ENCODE measurements at regions not wholly inside any gene's neighbourhood (a gene's known extent, or its start where the extent isn't known, plus 50 kb on each side); places are given as distances from the start of the nearest gene placed in this dataset.

DNA sequence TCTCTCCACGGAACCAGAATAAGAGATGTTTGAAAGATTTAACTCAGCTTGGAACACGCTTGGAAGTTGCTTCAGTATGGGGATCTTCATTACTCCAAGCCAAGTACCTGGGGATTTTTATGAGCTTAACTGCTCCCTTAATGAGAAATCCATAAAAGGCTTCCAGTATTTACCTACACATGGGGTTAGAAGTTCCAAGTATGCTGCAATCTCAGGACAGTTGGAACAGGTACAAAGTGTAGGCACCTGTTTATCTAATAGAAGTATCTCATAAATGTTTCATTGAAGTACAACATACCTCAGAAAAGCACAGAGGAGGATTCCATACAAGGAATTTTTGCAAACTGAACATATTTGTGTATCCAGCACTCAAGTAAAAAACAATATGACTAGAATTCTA is 161.6 kb upstream of the PIRT start:
- H3K4me3 ChIP-seq (ENCODE audit: control insufficient read depth, low read depth, low read length), result no peak overlapping the region
- DNase-seq (ENCODE audit: low read depth), result no peak
- TF ChIP-seq, protein P1, sequence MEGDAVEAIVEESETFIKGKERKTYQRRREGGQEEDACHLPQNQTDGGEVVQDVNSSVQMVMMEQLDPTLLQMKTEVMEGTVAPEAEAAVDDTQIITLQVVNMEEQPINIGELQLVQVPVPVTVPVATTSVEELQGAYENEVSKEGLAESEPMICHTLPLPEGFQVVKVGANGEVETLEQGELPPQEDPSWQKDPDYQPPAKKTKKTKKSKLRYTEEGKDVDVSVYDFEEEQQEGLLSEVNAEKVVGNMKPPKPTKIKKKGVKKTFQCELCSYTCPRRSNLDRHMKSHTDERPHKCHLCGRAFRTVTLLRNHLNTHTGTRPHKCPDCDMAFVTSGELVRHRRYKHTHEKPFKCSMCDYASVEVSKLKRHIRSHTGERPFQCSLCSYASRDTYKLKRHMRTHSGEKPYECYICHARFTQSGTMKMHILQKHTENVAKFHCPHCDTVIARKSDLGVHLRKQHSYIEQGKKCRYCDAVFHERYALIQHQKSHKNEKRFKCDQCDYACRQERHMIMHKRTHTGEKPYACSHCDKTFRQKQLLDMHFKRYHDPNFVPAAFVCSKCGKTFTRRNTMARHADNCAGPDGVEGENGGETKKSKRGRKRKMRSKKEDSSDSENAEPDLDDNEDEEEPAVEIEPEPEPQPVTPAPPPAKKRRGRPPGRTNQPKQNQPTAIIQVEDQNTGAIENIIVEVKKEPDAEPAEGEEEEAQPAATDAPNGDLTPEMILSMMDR (conservative IDR thresholded peaks at IDR 0.05; ENCODE audit: control insufficient read depth, insufficient read depth, low read depth, low read length), result no peak

DNA sequence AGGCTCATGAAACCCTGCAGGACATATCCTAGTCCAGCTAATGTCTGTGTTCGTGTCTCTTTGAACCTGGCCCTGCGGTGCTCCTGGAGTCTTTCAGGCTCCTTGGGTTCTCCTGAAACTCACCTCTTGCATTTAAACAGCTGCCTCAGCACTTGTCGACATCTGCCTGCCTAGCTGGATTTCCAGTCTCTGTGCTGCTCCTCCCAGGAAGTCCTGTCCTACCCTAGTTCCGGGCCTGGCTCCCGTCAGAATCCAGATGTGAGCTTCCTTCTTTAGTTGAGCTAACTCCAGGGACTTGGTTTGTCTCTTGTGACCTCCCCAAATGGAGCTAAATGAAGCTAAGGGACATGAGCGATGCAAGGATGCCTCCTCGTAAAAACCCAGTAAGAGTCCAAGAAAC is 155.2 kb upstream of the PIRT start:
- DNase-seq (ENCODE audit: low read depth), result no peak
- TF ChIP-seq, protein P1 (conservative IDR thresholded peaks at IDR 0.05; ENCODE audit: control insufficient read depth, insufficient read depth, low read depth, low read length), result no peak

DNA sequence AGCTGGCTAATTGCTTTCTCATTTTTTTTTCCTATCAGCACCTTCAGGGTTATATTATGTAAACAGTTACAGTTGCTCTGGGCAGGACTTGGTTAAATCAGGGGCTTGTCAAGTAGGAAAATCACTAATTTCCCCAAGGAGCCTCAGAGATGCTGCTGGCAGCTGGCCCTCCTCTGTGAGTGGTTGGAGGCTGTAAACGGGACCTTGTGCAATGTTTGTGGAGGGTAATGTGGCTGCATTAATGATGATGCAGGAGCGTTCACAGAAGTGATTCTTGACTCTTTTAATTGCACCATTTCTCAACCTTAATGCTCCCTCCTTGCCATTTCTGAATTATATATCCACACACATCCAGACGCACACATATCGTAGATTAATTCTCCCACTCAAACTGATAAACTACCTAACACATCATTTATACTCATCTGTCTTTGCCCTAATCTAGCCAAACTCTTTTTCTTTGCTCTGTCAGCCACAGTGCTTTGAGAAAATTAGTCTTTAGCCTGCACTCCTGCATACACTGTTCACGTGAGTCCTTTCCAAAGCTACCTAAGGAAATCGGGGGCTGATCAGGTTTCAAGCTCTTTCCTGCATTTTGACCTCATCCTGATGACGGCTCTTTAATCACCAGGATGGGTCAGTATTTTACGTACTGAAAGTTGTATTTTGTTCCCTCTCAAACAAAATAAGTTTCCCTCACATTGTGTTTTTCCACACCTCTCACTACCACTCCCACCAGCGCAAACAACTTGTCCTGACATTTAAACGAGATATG is 154.4 kb upstream of the PIRT start:
- no peak overlapping the region for H3K4me3 ChIP-seq (ENCODE audit: control insufficient read depth, low read depth, low read length)
- no peak for DNase-seq (ENCODE audit: low read depth)
- TF ChIP-seq, protein P1 (conservative IDR thresholded peaks at IDR 0.05; ENCODE audit: control insufficient read depth, insufficient read depth, low read depth, low read length), result no peak

More for the DNA sequence above, 155.2 kb upstream of the PIRT start:
- no peak overlapping the region for H3K4me3 ChIP-seq (ENCODE audit: control insufficient read depth, low read depth, low read length)

DNA sequence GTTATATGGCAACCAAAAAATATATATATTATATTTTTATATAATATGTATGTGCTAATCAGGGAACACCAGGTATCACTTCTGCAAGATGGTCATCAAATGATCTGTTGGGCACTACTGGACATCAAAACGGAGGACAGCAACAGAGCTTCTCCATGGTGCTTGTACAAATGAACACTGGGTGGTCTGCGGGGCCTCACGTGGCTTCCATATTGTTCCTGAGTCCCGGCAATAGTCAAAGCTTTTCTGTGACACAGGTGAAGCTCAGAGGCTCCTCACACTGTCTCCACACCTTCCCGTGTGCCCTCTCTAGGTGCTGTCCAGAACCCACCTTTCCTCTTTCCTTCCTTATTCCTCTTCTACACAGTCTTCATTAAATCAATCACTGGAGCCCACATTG is 149.9 kb upstream of the PIRT start:
- TF ChIP-seq, protein P1 (conservative IDR thresholded peaks at IDR 0.05; ENCODE audit: control insufficient read depth, insufficient read depth, low read depth, low read length), result no peak
- no peak for DNase-seq (ENCODE audit: low read depth)
- no peak overlapping the region for H3K4me3 ChIP-seq (ENCODE audit: control insufficient read depth, low read depth, low read length)

DNA sequence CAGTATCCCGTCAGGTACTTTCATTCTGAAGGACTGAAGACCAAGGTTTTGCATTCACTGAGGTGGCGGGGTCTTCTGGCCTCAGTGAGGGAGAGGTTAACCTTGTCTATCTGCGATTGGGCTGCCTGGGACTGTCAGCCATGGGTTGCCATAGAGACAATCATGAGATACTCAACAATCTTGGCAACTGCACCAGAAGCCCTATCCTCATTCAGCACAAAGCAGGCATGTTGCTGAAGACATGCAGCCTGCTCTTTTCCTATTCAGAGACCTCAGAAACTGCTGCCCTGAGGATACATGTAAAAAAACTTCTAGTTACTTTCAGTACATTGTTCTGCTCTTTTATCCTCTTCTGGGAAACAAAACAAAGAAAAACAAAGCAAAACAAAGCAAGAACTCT is 146.3 kb upstream of the PIRT start:
- no peak overlapping the region for H3K4me3 ChIP-seq (ENCODE audit: control insufficient read depth, low read depth, low read length)
- DNase-seq (ENCODE audit: low read depth), result no peak
- TF ChIP-seq, protein P1 (conservative IDR thresholded peaks at IDR 0.05; ENCODE audit: control insufficient read depth, insufficient read depth, low read depth, low read length), result no peak

DNA sequence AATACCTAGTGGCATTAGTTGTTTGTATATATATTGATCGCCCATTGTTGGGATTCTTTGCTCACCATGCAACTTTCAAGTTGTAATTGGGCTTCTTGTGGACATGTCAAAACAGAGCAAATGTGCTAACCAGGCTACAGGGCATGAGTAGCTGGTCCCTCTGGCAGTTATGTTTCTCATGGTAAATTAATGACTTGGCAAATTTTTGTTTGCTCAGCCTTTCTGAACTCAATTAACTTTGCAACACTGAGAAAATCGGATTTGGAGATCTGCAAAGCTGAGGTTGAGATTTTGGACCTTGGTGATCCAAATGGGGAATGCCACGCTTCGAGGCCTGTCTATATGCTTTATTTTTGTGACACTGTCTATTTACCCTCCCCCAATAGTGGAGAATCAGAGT is 138.5 kb upstream of the PIRT start:
- no peak for DNase-seq (ENCODE audit: low read depth)
- H3K4me3 ChIP-seq (ENCODE audit: control insufficient read depth, low read depth, low read length), result no peak overlapping the region
- TF ChIP-seq, protein P1 (conservative IDR thresholded peaks at IDR 0.05; ENCODE audit: control insufficient read depth, insufficient read depth, low read depth, low read length), result no peak

All from fibroblast of mammary gland (primary cell).